A673 (cell line): ENCODE measurements at regions not wholly inside any gene's neighbourhood (a gene's known extent, or its start where the extent isn't known, plus 50 kb on each side); places are given as distances from the start of the nearest gene placed in this dataset.

Experiments
- BruUV-seq: library from RNA; stranded (reverse); fragments of 400-500 nt; replicated peaks from 2 replicates; lab custom pipeline; 2021; lab: Mats Ljungman, UMichigan
- CTCF ChIA-PET: fragments of 300-600 bp; sonication (Branson Sonifier 250); formaldehyde crosslinking; loops from one replicate; lab custom pipeline; 2022; ENCODE audit warnings: antibody characterized with exemption; lab: Charles Lee
- POLR2A ChIA-PET: fragments of 300-600 bp; sonication (Branson Sonifier 250); formaldehyde crosslinking; loops from one replicate; lab custom pipeline; 2022; ENCODE audit warnings: antibody characterized with exemption; ENCODE audit not compliant: low non-redundant PET; lab: Charles Lee
- DNase-seq: peaks from one replicate; pipeline ENCODE4 v3.0.0-alpha.2; 2015; ENCODE audit warnings: low spot score
- H3K27ac ChIP-seq: fragments of 200-600 bp; sonication (generic); 2 replicates; pipeline ENCODE4 v1.5.1; 2016; ENCODE audit warnings: mixed run types, low read depth, mild to moderate bottlenecking, mixed read lengths, antibody characterized with exemption, low read length; ENCODE audit not compliant: poor library complexity, severe bottlenecking
- H3K27me3 ChIP-seq: fragments of 200-600 bp; sonication (generic); replicated peaks from 2 replicates; pipeline ENCODE4 v1.6.1; 2017; ENCODE audit warnings: mixed run types, low read depth, mild to moderate bottlenecking, mixed read lengths, antibody characterized with exemption, low read length; ENCODE audit not compliant: insufficient read depth, poor library complexity
- H3K36me3 ChIP-seq: fragments of 200-600 bp; sonication (generic); 2 replicates; pipeline ENCODE4 v1.6.1; 2016; ENCODE audit warnings: mixed run types, mild to moderate bottlenecking, mixed read lengths, antibody characterized with exemption, low read length; ENCODE audit not compliant: insufficient read depth, poor library complexity, severe bottlenecking
- H3K4me1 ChIP-seq: fragments of 200-600 bp; sonication (generic); 2 replicates; pipeline ENCODE4 v1.6.1; 2017; ENCODE audit warnings: mixed run types, mild to moderate bottlenecking, mixed read lengths, antibody characterized with exemption, low read length; ENCODE audit not compliant: insufficient read depth, poor library complexity, severe bottlenecking
- H3K4me3 ChIP-seq: fragments of 200-600 bp; sonication (generic); 2 replicates; pipeline ENCODE4 v1.5.1; 2016; ENCODE audit warnings: low read depth, mixed run types, mild to moderate bottlenecking, mixed read lengths, low read length; ENCODE audit not compliant: poor library complexity, severe bottlenecking
- H3K9me3 ChIP-seq: fragments of 200-600 bp; sonication (generic); 2 replicates; pipeline ENCODE4 v1.6.1; 2016; ENCODE audit warnings: mixed run types, low read depth, mild to moderate bottlenecking, mixed read lengths, antibody characterized with exemption, low read length; ENCODE audit not compliant: poor library complexity, severe bottlenecking
- CTCF ChIP-seq: fragments of 300-800, 200-600 bp; sonication (generic); conservative IDR thresholded peaks from 2 replicates; pipeline ENCODE4 v1.5.1; 2017; ENCODE audit warnings: low read depth, mild to moderate bottlenecking, antibody characterized with exemption, low read length, moderate library complexity, mixed read lengths
- EZH2 ChIP-seq: fragments of 200-600 bp; sonication (generic); IDR thresholded peaks from 2 replicates; pipeline ENCODE4 v1.6.1; 2017; ENCODE audit warnings: borderline replicate concordance, low read depth, mild to moderate bottlenecking, mixed read lengths, antibody characterized with exemption, low read length; ENCODE audit not compliant: poor library complexity, severe bottlenecking
- intact Hi-C: fragments of 100-400 bp; cut with micrococcal nuclease; formaldehyde crosslinking; loops from one replicate; pipeline ENCODE4 v1.10.0; 2022; ENCODE audit not compliant: unreplicated experiment

DNA sequence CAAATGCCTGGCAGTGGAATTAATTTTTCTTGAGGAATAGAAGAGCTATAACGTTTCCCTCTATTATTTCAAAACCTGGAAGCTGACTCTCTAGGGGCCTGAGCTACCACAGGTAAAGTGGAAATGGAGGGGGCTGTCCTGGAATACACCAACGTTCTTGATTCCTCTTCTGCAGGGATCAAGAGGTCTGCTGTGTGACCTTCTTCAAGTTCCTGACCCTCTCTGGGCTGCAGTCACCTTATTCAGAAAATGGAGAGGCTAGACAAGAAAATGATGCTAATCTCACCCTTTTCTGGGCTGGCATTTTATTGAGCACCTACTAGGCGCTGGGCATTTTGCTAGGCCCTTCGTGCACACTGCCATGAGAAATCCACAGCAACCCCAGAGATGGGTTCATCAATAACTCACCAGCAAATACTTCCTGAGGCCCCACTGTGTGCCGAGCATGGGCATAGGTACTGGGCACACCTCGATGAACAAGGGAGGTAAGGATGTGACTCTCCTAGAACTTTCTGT, 55.2 kb upstream of the DLK1 start:
- POLR2A ChIA-PET, result no interaction called here
- BruUV-seq, result no TSS peak
- H3K4me1 ChIP-seq, result no peaks in the 10 kb centered on the region
- CTCF ChIA-PET, result interaction anchor here (1.2 kb wide), 1 partner anchor 25 kb away, joined by 3 read pairs; no protein-coding TSS in a partner anchor
- DNase-seq, result no peak
- no peaks in the 10 kb centered on the region for H3K27me3 ChIP-seq
- intact Hi-C loops, result no loop called here
- no peaks in the 10 kb centered on the region for H3K9me3 ChIP-seq
- no peaks in the 10 kb centered on the region for H3K36me3 ChIP-seq
- TF ChIP-seq EZH2, result no peak
- TF ChIP-seq CTCF, result no peak
- H3K27ac ChIP-seq, result no peak overlapping the region
- no peak overlapping the region for H3K4me3 ChIP-seq

DNA sequence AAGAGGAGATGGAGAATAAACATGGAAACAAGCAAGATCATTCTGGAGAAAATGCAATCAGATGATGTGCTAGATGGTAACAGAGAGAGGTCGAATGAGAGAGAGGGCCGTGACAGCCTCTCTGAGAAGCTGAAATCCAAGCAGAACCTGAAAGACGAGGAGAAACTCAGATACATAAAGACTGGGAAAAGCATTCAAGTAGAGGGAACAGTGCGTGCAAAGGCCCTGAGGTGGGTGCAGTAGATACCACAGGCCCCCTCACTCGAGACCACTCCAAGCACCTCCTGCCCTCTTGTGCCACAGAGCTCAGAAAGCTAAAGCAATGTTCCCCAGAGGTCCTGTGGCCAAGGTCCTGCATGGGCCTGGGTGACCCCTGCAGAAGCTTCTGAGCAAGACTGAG, 54.8 kb upstream of the DLK1 start:
- POLR2A ChIA-PET, result no interaction called here

DNA sequence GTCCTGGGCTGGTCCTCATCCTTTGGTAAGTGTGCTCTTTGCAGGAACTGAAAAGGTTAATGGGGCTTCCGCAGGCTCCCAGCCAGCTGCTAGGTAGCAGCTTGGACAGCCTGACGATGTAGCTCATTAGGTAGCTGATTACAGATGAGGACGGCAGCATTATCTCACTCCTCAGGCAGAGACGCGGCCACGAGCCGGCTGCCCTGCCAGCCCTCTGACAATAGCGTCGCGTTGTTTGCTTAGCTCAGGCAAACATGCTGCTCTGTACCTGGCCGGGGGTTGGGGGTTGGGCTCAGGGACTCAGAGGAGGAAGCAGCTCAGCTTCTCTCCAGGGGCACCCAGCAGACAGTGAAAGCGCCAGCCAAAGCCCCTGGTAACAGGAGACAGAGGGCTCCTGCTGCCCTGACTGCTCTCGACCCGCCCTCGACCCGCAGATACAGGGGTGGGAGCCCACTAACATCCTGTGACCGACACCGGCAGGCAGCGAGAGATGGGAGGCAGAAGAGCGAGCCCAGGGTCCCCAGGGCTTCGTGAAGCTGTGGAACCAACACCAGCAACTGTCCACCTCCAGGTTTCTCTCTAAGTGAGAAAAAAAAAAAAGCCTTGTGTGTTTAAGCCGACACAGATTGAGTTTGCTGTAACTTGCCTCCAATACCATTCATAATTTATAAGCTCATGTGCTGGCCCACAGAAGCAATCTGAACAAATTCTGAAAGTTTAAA, 53.4 kb upstream of the DLK1 start:
- H3K4me1 ChIP-seq, result peaks cover 11% of the 10 kb centered on the region
- no peak for DNase-seq
- TF ChIP-seq EZH2 (no peak), CTCF (no peak)
- CTCF ChIA-PET, result interaction anchor here (0.7 kb wide), 1 partner anchor 251 kb away, joined by 4 read pairs; no protein-coding TSS in a partner anchor
- H3K27me3 ChIP-seq, result no peaks in the 10 kb centered on the region
- POLR2A ChIA-PET, result no interaction called here
- H3K27ac ChIP-seq, result no peak overlapping the region
- no peaks in the 10 kb centered on the region for H3K9me3 ChIP-seq
- H3K4me3 ChIP-seq, result no peak overlapping the region
- H3K36me3 ChIP-seq, result no peaks in the 10 kb centered on the region
- no TSS peak for BruUV-seq
- intact Hi-C loops, result no loop called here

More for the DNA sequence above, 54.8 kb upstream of the DLK1 start:
- Histone ChIP-seq H3K36me3 (no peaks in the 10 kb centered on the region), H3K4me1 (no peaks in the 10 kb centered on the region), H3K9me3 (no peaks in the 10 kb centered on the region), H3K4me3 (no peak overlapping the region), H3K27me3 (no peaks in the 10 kb centered on the region), H3K27ac (no peak overlapping the region)
- no peak for DNase-seq
- intact Hi-C loops, result no loop called here
- no peak for TF ChIP-seq EZH2
- CTCF ChIA-PET, result interaction anchor here (1.2 kb wide), 1 partner anchor 26 kb away, joined by 3 read pairs; no protein-coding TSS in a partner anchor
- BruUV-seq, result no TSS peak
